HG03039 (cell line): ENCODE measurements at regions not wholly inside any gene's neighbourhood (a gene's known extent, or its start where the extent isn't known, plus 50 kb on each side); places are given as distances from the start of the nearest gene placed in this dataset.

Source experiments
- ATAC-seq: cut with Tn5 transposase; IDR thresholded peaks from one replicate; pipeline ENCODE4 v1.9.1; 2021; ENCODE audit warnings: mild to moderate bottlenecking, moderate library complexity; ENCODE audit not compliant: unreplicated experiment

DNA sequence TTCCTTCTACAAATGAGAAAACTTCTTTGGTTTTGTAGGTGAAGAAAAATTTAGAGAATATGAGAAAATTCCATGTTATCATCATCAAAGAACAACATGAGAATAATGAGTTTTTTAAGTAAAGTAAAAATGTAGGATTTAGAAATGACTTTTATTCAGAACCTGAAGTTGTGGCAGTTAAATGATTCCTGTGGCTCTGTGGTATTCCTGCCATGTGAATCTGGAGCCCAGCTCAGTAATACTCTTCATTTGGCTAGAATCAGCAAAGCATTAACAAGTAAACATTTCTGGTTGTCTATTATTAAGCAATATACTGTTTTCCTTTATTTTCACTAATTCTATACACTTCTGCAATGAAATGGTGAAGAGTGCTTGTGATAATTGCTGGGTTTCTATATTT is 95.6 kb upstream of the E2F7 start:
- no peak for ATAC-seq

DNA sequence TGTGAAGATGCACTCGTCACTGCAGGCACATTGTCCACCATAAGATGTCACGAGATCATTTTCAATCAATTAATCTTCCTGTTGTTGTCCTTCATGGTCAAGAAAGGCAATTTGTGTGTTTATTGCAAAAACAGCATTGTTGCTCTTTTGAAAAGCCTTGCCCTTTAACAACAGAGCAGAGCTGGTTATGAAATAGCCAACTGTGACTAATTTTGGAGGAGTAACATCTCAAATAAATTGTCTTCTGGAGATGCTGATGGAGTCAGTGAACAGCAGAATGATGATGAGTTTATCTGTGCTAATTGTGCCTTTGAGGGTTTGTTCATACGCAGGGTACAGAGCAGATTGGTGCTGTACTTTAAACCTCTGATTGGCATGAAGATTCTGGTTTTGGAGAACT is 88.3 kb upstream of the E2F7 start:
- no peak for ATAC-seq

DNA sequence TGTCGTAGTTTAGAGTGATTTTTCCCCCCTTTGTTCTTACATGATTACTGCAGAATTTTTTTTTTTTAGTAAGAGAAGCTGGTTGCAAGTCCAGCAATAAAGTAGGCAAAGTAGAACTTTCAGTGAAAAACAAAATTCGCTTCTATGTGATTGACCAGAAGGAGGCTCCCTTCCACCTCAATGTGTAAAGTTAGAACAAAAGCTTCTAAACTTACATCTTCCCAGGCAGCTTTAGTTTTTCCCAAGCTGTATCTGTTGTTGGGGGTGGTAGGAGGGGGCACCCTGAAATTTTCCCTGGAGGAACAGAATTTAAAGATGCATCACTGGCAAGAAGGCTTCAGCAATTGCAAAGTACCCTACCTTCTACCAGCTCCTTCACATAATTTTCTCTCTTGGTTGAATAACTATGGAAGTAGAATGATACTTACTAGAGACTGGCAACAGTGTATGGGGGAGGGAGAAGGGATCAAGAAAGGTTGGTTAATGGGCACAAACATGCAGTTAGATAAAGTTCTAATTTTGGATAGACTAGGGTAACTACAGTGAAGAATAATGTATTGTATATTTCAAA is 87.3 kb upstream of the E2F7 start:
- ATAC-seq = no peak

DNA sequence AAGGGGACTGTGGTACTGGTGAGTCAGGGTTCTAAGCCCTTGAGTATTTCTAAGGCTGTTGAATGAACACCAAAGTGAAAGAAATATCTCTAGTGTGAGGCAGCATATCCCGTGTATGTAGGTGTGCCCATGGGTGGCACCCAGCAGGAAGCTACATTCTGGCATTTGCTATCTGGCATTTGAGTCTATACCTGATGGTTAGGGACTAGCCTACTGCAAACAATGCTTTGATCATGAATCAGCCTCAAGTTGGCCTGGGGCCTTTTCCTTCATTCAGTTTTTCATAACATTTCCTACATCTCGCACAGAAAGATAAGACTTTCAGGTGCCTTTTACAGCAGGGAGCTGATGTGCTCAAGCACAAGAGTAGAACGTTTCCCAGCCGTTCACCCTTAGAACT is 85.7 kb upstream of the E2F7 start:
- ATAC-seq = no peak

DNA sequence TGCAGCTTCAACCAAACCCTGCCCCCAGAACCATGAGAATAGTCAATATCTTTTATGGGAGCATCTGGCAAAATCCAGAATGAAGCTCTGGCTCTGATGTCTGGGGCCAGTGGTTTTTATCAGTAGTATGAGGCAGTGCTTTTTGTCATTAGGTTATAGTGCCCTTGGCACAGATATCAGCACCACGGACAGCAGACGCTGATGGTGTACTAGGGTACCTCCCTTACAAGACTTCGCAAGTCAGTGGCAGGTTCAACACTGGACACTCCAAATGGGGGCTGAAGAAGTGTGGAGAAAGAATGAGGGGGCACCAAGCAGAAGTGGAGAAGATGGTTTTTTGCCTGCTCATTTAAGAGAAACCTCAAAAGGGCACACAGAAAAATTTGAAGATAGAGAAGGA is 68.2 kb upstream of the E2F7 start:
- ATAC-seq = no peak

DNA sequence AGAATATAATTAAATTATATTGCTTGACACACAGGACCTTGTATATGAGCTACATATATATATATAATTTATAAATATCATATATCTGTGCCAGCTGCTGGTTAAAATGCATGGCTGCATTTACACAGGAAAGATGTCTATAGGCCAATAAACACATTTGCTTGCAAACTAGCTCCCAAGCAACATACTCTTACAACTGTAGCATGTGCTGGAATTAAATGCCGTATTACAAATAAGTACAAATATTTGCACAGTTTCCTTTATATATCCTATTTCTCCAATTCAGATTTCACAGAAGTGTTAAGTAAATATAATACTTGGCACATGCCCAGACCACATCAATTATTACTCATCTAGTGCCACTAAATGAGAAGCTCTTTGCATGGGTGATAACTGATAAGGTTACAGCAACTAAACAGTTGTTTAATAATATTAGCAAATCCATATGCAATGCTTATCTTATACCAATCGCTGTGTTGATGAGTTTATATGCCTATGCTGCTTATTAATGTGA is 66.7 kb upstream of the E2F7 start:
- no peak for ATAC-seq

DNA sequence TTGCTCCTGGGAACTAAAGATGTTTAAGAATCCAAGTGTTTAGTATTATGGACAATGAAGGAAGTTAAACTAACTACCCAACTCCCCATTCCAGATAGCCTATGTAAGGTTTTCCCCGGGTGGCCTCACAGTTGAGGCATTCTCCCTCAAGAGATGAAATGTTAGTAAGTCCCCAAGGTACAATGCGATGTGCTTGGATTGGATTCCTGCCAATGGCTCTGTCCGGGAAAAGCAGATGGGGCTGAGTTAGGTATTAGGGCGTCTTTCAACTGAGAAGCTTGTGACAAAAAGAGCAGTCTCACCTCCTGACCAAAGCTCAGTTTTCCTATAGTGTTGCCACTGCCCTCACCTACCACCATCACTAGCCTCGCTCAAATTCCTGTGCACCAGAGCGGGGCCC is 64.8 kb upstream of the E2F7 start:
- ATAC-seq = no peak

DNA sequence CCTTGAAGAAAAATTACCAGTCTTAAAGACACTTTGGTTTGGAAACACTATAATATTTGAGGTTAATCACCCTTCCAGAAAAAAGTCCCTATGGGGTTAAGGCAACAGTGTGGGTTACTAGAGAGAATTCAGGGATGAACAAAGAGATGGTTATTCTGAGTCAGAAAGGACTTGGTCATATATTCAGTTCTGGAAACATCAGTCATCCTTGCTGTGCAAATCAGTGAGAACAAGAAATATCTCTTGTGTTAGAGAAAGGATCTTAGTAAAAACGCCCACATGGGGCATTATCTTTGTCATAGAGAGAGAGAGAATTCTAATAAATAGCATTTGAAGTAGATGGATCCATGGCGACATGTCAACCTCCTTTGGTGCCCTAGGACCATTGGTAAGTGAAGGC is 59.4 kb upstream of the E2F7 start:
- ATAC-seq = peak; percentile 93

DNA sequence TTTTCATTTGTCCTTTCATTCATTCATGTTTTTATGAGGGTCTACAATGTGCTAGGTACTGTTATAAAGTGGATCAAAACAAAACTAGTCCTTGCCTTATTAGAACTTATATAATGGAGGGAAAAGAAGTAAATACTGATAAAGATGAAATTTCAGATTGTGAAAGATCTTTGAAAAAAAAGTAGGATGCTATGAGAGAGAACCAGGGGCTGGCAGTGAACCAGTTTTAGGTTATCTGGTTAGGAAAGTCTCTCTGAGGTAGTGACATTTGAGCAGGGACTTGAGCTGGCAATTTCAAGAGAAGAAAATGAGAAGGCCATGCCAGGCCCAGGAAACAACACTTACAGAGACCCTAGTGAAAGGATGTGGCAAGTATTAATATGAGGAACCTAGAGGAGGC is 57.3 kb upstream of the E2F7 start:
- no peak for ATAC-seq

DNA sequence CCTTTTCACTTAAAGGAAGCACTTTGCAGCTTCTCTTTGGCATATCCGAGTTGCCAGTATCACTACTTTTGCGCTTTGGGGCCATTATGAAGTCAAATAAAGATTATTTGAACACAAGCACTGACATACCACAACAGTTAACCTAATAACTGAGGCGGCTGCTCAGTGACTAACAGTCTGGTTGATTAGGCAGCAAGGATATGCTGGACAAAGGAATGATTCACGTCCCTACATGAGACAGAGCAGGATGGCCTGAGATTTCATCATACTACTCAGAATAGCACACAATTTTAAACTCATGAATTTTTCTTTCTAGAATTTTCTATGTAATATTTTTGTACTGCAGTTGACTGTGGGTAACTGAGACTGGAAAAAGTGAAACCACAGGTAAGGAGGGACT is 56.9 kb upstream of the E2F7 start:
- ATAC-seq = no peak

DNA sequence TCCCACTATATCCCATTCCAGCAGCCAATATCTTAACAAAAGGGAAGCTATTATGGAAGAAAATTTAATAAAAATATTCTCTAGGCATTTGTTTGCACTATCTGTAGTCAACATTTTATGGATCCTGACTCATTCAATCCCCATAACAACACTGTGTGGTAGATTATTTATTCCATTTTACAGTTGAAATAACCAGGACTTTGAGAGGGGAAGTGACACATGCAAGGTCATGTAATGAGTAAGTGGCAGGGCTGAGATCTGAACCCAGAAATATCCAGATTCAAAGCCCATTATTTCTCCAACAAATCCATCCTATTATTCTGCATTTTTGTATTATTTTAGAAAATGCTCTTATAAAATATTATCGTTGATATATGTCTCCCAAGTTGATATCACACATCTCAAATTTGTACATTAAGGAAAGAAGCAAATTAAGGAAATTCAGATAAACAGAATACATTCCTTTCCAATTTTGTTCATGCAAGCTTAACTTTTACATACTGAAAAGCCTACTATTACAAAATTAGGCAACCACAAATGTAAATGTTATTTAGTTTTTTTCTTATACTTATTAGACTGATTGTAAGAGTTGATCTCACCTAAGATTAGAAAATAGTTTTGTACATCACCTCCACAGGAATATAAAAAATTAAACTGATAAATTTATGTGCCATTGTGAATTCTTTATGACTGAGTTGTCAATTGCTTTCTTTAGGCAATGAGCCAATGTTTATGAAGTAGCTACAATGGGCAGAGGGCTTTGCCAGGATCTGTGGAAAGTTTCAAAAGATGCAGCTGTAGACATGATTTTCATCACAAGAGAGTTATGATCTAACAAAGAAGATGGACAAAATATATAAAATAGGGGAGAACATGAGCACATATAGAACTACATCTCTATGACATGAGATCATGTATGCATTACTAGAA is 55.1 kb upstream of the E2F7 start:
- no peak for ATAC-seq

DNA sequence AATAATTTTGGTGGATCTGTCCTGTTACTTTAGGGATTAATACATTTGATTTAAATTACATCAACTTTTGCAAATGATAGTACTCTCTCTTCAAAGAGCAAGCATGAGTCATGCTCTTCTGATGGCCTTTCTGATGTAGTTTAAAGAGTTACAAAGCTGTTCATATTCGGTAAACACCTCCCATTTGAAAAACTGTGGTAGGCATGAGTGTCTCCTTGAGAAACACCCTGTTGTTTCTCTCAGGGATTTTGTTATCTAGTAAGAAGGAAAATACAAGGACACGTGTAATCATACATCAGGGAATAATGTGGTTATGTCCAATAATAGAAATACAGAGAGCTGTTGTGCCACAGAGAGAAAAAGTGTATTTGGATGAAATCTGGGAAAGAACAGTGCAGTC is 53.3 kb upstream of the E2F7 start:
- no peak for ATAC-seq

DNA sequence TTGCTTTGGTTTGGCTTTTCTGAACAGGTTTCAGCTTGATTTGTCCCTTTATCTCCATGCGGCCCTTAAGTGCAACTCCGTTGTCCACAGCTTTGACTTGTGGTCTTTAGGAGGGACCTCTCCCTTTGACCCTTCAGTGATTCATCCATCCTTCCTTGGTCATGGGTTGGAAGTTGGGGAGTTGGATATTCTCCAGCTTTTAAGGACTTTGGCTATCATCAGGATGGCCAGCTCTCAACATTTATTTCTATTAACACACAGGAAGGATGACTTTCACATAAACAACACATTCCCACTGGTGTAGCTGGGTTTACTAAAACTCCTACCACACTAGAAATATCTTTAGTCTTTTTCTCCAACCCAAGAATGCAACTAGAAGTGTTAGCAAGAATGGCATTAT is 50.9 kb upstream of the E2F7 start:
- no peak for ATAC-seq

DNA sequence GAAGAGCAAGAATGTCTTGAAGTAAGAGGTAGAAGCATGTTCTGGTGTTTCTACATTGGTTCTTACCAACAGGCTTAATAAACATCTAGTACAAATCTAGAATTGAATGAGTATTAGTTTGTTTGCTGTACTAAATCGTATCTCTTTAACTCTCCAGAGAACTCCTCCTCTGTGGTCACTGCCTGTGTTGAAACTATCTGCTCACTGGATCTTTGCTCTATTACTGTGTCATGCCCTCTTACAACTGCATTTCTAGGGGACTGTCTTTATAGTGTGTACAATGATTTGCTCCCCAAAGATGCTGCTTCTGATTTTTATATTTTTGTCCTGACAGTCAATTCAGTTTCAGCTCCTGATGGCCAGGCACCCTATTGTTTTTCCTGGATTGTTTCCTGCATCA is 50.1 kb upstream of the E2F7 start:
- ATAC-seq = no peak
